Upper lobe of left lung (tissue), 6 donors: ENCODE measurements at regions not wholly inside any gene's neighbourhood (a gene's known extent, or its start where the extent isn't known, plus 50 kb on each side); places are given as distances from the start of the nearest gene placed in this dataset.

Source experiments
- ATAC-seq, 2 donors: fragments of 200-7000 bp; cut with Tn5 transposase; one replicate each; pipeline ENCODE4 v1.9.1; 2022; ENCODE audit warnings: mild to moderate bottlenecking in 2 of 2, moderate library complexity in 2 of 2; ENCODE audit not compliant: low FRiP score in 2 of 2
- DNase-seq, 2 donors: peaks; one replicate each; pipeline ENCODE4 v3.0.0-alpha.2; 2019 to 2020
- H3K27ac ChIP-seq, 4 donors: fragments of 200-600 bp; sonication (generic); one replicate each; pipeline ENCODE4 v1.5.1; 2016 to 2019
- H3K27me3 ChIP-seq, 4 donors: fragments of 200-600 bp; sonication (generic); one replicate each; pipeline ENCODE4 v1.5.1; 2017 to 2019
- H3K36me3 ChIP-seq, 4 donors: fragments of 200-600 bp; sonication (generic); one replicate each; pipeline ENCODE4 v1.5.1; 2016 to 2019
- H3K4me1 ChIP-seq, 4 donors: fragments of 200-600 bp; sonication (generic); one replicate each; pipeline ENCODE4 v1.5.1; 2018 to 2019
- H3K4me3 ChIP-seq, 4 donors: fragments of 200-600 bp; sonication (generic); one replicate each; pipeline ENCODE4 v1.5.1; 2017 to 2019; ENCODE audit warnings: mild to moderate bottlenecking in 2 of 4, moderate library complexity in 1 of 4
- H3K9me3 ChIP-seq, 4 donors: fragments of 200-600 bp; sonication (generic); one replicate each; pipeline ENCODE4 v1.5.1; 2018 to 2019
- EP300 ChIP-seq, 4 donors: sonication (generic); formaldehyde crosslinking; IDR thresholded peaks; one replicate each; pipeline ENCODE4 v1.5.1; 2017; ENCODE audit warnings: antibody characterized with exemption in 4 of 4, control low read depth in 2 of 4
- POLR2A ChIP-seq, 4 donors: fragments of 450-650 bp; IDR thresholded peaks; one replicate each; pipeline ENCODE4 v1.5.1; 2016 to 2017; ENCODE audit warnings: antibody characterized with exemption in 4 of 4, mild to moderate bottlenecking in 2 of 4
- POLR2AphosphoS5 ChIP-seq, 2 donors: sonication (generic); formaldehyde crosslinking; IDR thresholded peaks; one replicate each; pipeline ENCODE4 v1.5.1; 2017; ENCODE audit warnings: antibody characterized with exemption in 2 of 2
- WGBS, 2 donors: methylation state at CpG; one replicate each; pipeline ENCODE4 v1.1.5; 2017 to 2018; 5-methylcytosine and 5-hydroxymethylcytosine counted together
- TF ChIP-seq, protein P1 (sequence below), 6 experiments: fragments of 450-650 bp in 4 of 6; fragments of 200-600 bp in 2 of 6; sonication (generic) in 2 of 6; IDR thresholded peaks; one replicate each; pipeline ENCODE4 v1.5.1; 2016 to 2019; ENCODE audit warnings: antibody characterized with exemption in 6 of 6
- donor health status: DM: no; HTN: no; CAD: no; lungs with moderate emphysema.
- donor health status: DM: no; HTN: yes; CAD: no; lungs with severe emphysema.

DNA sequence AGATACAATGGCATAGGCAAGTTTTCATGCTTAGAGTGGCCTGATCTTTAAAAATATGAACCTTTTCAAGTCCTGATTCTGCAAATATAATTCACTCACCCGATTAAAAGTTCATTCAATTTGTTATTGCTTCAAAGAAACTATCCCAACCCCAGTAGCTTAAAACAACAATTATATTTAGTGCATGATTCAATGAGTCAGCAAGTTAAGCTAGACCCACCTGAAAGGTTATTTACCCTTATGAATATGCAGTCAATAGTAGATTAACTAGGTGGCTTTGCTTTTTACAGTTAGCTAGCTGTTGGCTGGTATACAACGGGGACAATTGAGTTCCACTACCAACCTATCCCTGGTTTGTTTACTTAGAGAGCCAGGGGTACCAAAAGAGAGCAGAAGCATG lies 95.6 kb upstream of the ANKEF1 start:
- Histone ChIP-seq H3K36me3 (no peaks in the 10 kb centered on the region), H3K4me3 (no peak overlapping the region), H3K9me3 (no peaks in the 10 kb centered on the region), H3K4me1 (no peaks in the 10 kb centered on the region), H3K27me3 (no peaks in the 10 kb centered on the region), H3K27ac (no peak overlapping the region)
- ATAC-seq (no peak), DNase-seq (no peak)
- 82 to 86% methylated on average over 2 of the region's 2 CpGs for WGBS, 2 donors
- no peak for TF ChIP-seq POLR2AphosphoS5 (IDR thresholded peaks at IDR 0.05)
- TF ChIP-seq EP300 (IDR thresholded peaks at IDR 0.05) = no peak
- TF ChIP-seq, protein P1, sequence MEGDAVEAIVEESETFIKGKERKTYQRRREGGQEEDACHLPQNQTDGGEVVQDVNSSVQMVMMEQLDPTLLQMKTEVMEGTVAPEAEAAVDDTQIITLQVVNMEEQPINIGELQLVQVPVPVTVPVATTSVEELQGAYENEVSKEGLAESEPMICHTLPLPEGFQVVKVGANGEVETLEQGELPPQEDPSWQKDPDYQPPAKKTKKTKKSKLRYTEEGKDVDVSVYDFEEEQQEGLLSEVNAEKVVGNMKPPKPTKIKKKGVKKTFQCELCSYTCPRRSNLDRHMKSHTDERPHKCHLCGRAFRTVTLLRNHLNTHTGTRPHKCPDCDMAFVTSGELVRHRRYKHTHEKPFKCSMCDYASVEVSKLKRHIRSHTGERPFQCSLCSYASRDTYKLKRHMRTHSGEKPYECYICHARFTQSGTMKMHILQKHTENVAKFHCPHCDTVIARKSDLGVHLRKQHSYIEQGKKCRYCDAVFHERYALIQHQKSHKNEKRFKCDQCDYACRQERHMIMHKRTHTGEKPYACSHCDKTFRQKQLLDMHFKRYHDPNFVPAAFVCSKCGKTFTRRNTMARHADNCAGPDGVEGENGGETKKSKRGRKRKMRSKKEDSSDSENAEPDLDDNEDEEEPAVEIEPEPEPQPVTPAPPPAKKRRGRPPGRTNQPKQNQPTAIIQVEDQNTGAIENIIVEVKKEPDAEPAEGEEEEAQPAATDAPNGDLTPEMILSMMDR (IDR thresholded peaks at IDR 0.05) = no peak
- no peak for TF ChIP-seq POLR2A (IDR thresholded peaks at IDR 0.05)

DNA sequence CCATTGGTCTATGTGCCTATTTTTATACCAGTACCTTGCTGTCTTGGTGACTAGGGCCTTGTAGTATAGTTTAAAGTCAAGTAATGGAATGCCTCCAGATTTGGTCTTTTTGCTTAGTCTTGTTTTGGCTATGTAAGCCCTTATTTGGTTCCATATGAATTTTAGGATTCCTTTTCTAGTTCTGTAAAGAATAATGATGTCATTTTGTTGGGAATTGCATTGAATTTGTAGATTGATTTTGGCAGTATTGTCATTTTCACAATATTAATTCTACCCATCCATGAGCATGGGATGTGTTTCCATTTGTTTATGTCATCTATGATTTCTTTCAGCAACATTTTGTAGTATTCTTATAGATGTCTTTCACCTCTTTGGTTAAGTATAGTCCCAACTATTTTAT lies 96.4 kb upstream of the PAK5 start:
- ATAC-seq = no peak
- H3K4me1 ChIP-seq = no peaks in the 10 kb centered on the region
- no peak overlapping the region for H3K27ac ChIP-seq
- H3K27me3 ChIP-seq = no peaks in the 10 kb centered on the region
- H3K36me3 ChIP-seq = no peaks in the 10 kb centered on the region
- H3K4me3 ChIP-seq = no peak overlapping the region
- no peak for TF ChIP-seq POLR2A (IDR thresholded peaks at IDR 0.05)
- TF ChIP-seq POLR2AphosphoS5 (IDR thresholded peaks at IDR 0.05) = no peak
- TF ChIP-seq, protein P1 (IDR thresholded peaks at IDR 0.05) = no peak
- no peak for TF ChIP-seq EP300 (IDR thresholded peaks at IDR 0.05)
- no peak for DNase-seq
- H3K9me3 ChIP-seq = no peaks in the 10 kb centered on the region

DNA sequence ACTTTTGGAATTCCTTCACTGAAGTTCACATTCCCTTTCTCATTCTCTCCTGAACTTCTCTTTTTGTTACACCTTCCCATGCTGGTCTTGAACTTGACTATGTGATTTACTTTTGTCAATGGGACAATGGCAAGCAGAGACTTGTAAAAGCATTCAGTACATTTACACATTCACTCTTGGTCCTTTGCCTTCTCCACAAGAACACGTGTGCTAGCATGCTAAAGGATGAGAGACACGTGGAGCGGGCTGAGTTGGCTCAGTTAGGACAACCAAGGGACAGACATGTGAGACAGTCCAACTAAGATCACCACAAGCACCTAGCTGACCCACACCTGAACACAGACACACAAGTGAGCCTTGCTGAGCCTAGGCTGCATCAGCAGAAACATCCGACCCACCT lies 91.3 kb upstream of the PAK5 start:
- H3K9me3 ChIP-seq = no peaks in the 10 kb centered on the region
- H3K27ac ChIP-seq = no peak overlapping the region
- 78 to 94% methylated on average over 4 of the region's 4 CpGs for WGBS, 2 donors
- no peaks in the 10 kb centered on the region for H3K27me3 ChIP-seq
- TF ChIP-seq EP300 (IDR thresholded peaks at IDR 0.05) = no peak
- TF ChIP-seq, protein P1 (IDR thresholded peaks at IDR 0.05) = no peak
- TF ChIP-seq POLR2AphosphoS5 (IDR thresholded peaks at IDR 0.05) = no peak
- TF ChIP-seq POLR2A (IDR thresholded peaks at IDR 0.05) = no peak
- H3K36me3 ChIP-seq = no peaks in the 10 kb centered on the region
- no peak overlapping the region for H3K4me3 ChIP-seq
- DNase-seq = no peak
- H3K4me1 ChIP-seq = no peaks in the 10 kb centered on the region
- ATAC-seq = no peak

DNA sequence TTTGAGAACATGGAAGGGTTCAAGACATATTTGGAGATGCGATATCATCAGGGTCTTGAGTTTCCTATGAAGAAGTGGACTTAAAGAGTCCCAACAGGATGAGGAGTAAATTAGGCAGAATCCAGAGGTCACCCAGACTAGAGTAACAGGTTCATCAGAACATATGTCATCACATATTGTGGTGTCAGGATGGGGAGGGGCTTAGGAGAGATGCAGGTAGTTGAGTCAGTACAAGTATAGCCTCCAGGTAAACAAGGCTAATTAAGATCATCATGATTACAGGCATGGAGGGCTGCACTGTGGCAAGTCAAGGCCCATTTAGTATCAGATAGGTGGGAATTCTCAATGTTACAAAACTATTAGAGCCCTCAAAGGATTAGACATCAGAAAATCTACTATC lies 90.1 kb upstream of the PAK5 start:
- H3K4me1 ChIP-seq = no peaks in the 10 kb centered on the region
- ATAC-seq = peak in 1 of 2 donors; percentile 57
- H3K4me3 ChIP-seq = no peak overlapping the region
- no peaks in the 10 kb centered on the region for H3K9me3 ChIP-seq
- TF ChIP-seq POLR2A (IDR thresholded peaks at IDR 0.05) (no peak), POLR2AphosphoS5 (IDR thresholded peaks at IDR 0.05) (no peak), EP300 (IDR thresholded peaks at IDR 0.05) (no peak)
- TF ChIP-seq, protein P1 (IDR thresholded peaks at IDR 0.05) = no peak
- no peaks in the 10 kb centered on the region for H3K27me3 ChIP-seq
- H3K36me3 ChIP-seq = no peaks in the 10 kb centered on the region
- DNase-seq = no peak
- no peak overlapping the region for H3K27ac ChIP-seq
- WGBS, 2 donors = 88 to 100% methylated on average over 1 of the region's 1 CpG

DNA sequence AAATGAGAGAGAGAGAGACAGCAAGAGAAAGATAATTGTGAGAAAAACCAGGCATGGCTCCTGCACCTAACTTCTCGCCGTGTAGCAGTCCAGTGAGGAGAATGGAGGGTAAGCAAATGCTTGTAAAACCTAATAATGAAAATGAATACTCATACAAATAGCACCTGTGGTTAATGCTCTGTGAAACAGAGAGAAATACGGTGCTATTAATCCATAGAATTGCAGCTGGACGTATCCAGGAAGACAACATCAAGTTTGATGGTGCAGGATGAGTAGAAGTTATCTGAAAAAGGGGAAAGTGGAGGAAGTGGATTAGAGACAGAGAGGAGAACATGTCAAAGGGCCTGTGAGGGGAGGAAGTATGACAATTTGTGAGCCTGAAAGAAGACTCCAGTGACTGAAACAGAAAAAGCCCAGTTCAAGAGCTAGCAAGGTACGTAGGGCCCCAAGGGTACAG lies 89.4 kb upstream of the PAK5 start:
- Histone ChIP-seq H3K9me3 (no peaks in the 10 kb centered on the region), H3K27me3 (no peaks in the 10 kb centered on the region), H3K27ac (no peak overlapping the region), H3K4me3 (no peak overlapping the region), H3K4me1 (no peaks in the 10 kb centered on the region), H3K36me3 (no peaks in the 10 kb centered on the region)
- TF ChIP-seq POLR2AphosphoS5 (IDR thresholded peaks at IDR 0.05) = no peak
- no peak for TF ChIP-seq POLR2A (IDR thresholded peaks at IDR 0.05)
- TF ChIP-seq, protein P1 (IDR thresholded peaks at IDR 0.05) = no peak
- no peak for TF ChIP-seq EP300 (IDR thresholded peaks at IDR 0.05)
- no peak for DNase-seq
- no peak for ATAC-seq
- WGBS, 2 donors = 55 to 66% methylated on average over 5 of the region's 5 CpGs
